HEK293T (cell line): ENCODE measurements at regions not wholly inside any gene's neighbourhood (a gene's known extent, or its start where the extent isn't known, plus 50 kb on each side); places are given as distances from the start of the nearest gene placed in this dataset.

ENCODE experiments used
- CTCF ChIA-PET: fragments of 350-600 bp; formaldehyde crosslinking; extraction: SDS; loops from one replicate; lab custom pipeline; 2021; ENCODE audit warnings: antibody characterized with exemption, inconsistent platforms; lab: Yijun Ruan, JAX
- POLR2A ChIA-PET: fragments of 350-600 bp; formaldehyde crosslinking; extraction: SDS; loops from one replicate; lab custom pipeline; 2020; ENCODE audit warnings: antibody characterized with exemption, inconsistent platforms; lab: Yijun Ruan, JAX
- DNase-seq: peaks from one replicate; pipeline ENCODE4 v3.0.0; 2012; ENCODE audit warnings: mixed read lengths; ENCODE audit errors: extremely low spot score
- ARNT ChIP-seq: fragments of 450-650 bp; IDR thresholded peaks from 2 replicates; pipeline ENCODE4 v1.6.1; 2017; ENCODE audit warnings: mild to moderate bottlenecking
- BHLHE40 ChIP-seq: fragments of 450-650 bp; IDR thresholded peaks from 2 replicates; pipeline ENCODE4 v1.6.1; 2016; ENCODE audit warnings: mild to moderate bottlenecking, moderate library complexity, borderline replicate concordance
- CTBP1 ChIP-seq: fragments of 450-650 bp; IDR thresholded peaks from 2 replicates; pipeline ENCODE4 v1.6.1; 2016; ENCODE audit warnings: borderline replicate concordance
- ELF4 ChIP-seq: fragments of 450-650 bp; IDR thresholded peaks from 2 replicates; pipeline ENCODE4 v1.6.1; 2017; ENCODE audit warnings: antibody characterized with exemption
- FOXA1 ChIP-seq: fragments of 450-650 bp; IDR thresholded peaks from 2 replicates; pipeline ENCODE4 v1.6.1; 2016; ENCODE audit warnings: mild to moderate bottlenecking
- FOXK2 ChIP-seq: fragments of 450-650 bp; IDR thresholded peaks from 2 replicates; pipeline ENCODE4 v1.6.1; 2016; ENCODE audit warnings: mild to moderate bottlenecking
- FOXM1 ChIP-seq: fragments of 450-650 bp; IDR thresholded peaks from 2 replicates; pipeline ENCODE4 v1.6.1; 2017; ENCODE audit warnings: mild to moderate bottlenecking, borderline replicate concordance
- HDGF ChIP-seq: fragments of 450-650 bp; IDR thresholded peaks from 2 replicates; pipeline ENCODE4 v1.6.1; 2017; ENCODE audit warnings: antibody characterized with exemption, borderline replicate concordance
- L3MBTL2 ChIP-seq: fragments of 450-650 bp; conservative IDR thresholded peaks from 2 replicates; pipeline ENCODE4 v1.6.1; 2016; ENCODE audit warnings: mild to moderate bottlenecking
- LEF1 ChIP-seq: fragments of 450-650 bp; IDR thresholded peaks from 2 replicates; pipeline ENCODE4 v1.6.1; 2017; ENCODE audit warnings: mild to moderate bottlenecking, borderline replicate concordance
- NFRKB ChIP-seq: fragments of 450-650 bp; IDR thresholded peaks from 2 replicates; pipeline ENCODE4 v1.6.1; 2016; ENCODE audit warnings: mild to moderate bottlenecking, moderate library complexity
- SP1 ChIP-seq: fragments of 450-650 bp; IDR thresholded peaks from 2 replicates; pipeline ENCODE4 v1.6.1; 2017
- SUZ12 ChIP-seq: fragments of 450-650 bp; IDR thresholded peaks from 2 replicates; pipeline ENCODE4 v1.6.1; 2016; ENCODE audit warnings: mild to moderate bottlenecking
- TARDBP ChIP-seq: fragments of 450-650 bp; IDR thresholded peaks from 2 replicates; pipeline ENCODE4 v1.6.1; 2016
- ZNF384 ChIP-seq: fragments of 450-650 bp; IDR thresholded peaks from 2 replicates; pipeline ENCODE4 v1.6.1; 2016
- TF ChIP-seq, protein P1 (sequence below): fragments of 450-650 bp; IDR thresholded peaks from 2 replicates; pipeline ENCODE4 v1.6.1; 2016

DNA sequence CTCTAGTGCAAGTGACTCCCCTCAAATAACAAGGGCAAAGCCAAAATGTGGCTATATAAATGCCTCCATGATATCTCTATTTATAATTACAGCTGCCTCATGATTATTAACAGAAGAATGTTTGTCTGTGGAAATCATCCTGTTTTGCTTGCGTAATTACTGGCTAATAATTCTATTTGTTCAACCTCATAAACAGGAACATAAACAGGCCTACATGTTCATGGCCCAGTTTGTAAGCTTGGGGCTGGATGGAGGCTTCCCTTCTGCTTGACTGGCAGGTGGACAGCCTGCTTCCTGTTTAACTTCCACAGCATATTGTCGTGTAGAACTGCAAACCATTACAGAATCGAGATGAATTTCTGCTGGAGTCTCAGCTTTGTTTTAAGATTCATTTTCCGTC is 766.0 kb upstream of the MAP3K7 start:
- no peak for TF ChIP-seq BHLHE40
- no peak for TF ChIP-seq NFRKB
- no peak for TF ChIP-seq HDGF
- DNase-seq, result no peak
- ChIA-PET CTCF (no interaction called here), POLR2A (no interaction called here)

DNA sequence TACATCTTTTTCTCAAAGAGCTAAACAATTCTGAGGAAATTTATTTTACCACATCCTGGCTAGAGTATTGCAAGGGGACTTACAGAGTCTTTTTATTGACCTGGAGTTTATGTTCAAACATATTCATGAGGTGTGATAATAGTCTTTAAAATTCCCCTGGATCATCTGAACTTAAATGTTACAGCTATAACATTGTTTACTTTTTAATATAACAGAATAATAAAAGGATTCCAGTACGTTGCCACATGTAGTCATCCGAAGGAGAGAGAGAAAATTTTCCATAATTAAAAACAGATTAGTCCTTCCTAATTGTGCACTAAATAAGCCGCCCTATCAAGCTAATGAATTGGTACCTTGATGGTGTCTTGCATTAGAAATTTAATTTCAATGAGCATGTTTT is 765.4 kb upstream of the MAP3K7 start:
- POLR2A ChIA-PET, result no interaction called here
- CTCF ChIA-PET, result interaction anchor here (0.9 kb wide), 1 partner anchor 23 kb away, joined by 3 read pairs; no protein-coding TSS in a partner anchor
- DNase-seq, result no peak
- TF ChIP-seq FOXA1 (no peak), FOXK2 (no peak), ELF4 (no peak), L3MBTL2 (no peak), CTBP1 (no peak), HDGF (no peak), NFRKB (no peak), BHLHE40 (no peak), SP1 (no peak), SUZ12 (no peak), FOXM1 (no peak), ARNT (no peak), ZNF384 (no peak), LEF1 (no peak), TARDBP (no peak)
- TF ChIP-seq, protein P1, sequence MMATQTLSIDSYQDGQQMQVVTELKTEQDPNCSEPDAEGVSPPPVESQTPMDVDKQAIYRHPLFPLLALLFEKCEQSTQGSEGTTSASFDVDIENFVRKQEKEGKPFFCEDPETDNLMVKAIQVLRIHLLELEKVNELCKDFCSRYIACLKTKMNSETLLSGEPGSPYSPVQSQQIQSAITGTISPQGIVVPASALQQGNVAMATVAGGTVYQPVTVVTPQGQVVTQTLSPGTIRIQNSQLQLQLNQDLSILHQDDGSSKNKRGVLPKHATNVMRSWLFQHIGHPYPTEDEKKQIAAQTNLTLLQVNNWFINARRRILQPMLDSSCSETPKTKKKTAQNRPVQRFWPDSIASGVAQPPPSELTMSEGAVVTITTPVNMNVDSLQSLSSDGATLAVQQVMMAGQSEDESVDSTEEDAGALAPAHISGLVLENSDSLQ, result no peak

DNA sequence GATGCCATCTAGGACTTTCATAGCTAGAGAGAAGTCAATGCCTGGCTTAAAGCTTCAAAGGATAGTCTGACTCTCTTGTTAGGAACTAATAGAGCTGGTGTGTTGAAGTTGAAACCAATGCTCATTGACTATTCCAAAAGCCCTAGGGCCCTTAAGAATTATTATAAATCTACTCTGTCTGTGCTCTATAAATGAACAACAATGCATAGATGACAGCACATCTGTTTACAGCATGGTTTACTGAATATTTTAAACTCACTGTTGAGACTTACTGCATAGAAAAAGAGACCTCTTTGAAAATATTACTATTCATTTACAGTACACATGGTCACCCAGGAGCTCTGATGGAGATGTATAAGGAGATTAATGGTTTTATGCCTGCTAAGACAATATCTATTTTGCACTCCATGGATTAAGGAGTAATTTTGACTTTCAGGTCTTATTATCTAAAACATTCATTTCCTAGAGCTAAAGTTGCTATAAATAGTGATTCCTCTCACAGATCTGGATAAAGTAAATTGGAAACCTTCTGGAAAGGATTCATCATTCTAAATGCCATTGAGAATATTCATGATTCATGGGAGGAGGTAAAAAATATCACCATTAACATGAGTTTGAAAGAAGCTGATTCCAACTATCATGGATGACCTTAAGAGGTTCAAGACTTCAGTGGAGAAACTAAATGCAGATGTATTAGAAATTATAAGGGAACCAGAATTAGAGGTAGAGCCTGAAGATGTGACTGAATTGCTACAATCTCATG is 763.5 kb upstream of the MAP3K7 start:
- TF ChIP-seq L3MBTL2 (no peak), LEF1 (no peak), FOXM1 (no peak), FOXK2 (no peak), FOXA1 (no peak), SP1 (no peak), HDGF (no peak), NFRKB (no peak), TARDBP (no peak), CTBP1 (no peak), ZNF384 (no peak), SUZ12 (no peak), ELF4 (no peak), BHLHE40 (no peak), ARNT (no peak)
- TF ChIP-seq, protein P1, result no peak
- CTCF ChIA-PET, result interaction anchor here (0.6 to 1.2 kb wide), 4 partner anchors 12 to 990 kb away, joined by 3 to 4 read pairs (median 3); no protein-coding TSS in a partner anchor
- no peak for DNase-seq

DNA sequence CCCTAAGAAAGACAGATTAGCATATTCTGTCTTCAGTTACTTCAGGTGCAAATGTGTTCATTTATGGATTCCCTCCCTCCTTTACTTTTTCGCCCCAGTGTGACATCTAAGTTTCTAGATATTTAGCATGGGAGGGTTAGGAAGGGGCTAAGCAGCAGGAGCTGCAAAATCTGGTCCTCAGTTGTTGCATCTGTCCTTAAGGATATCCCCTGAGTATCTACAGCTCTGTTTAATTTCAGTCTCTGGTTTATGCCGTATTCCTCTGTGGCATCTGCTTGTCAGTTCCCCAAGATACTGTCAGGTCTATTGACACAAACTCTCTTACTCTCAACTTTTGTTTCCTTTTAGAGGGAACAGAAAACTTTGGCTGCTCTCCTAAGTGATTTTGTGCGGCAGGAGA is 754.6 kb upstream of the MAP3K7 start:
- TF ChIP-seq SUZ12, result no peak
- TF ChIP-seq FOXM1, result no peak
- TF ChIP-seq TARDBP, result no peak
- TF ChIP-seq FOXA1, result no peak
- no peak for TF ChIP-seq NFRKB
- no peak for TF ChIP-seq ELF4
- no peak for TF ChIP-seq BHLHE40
- TF ChIP-seq ZNF384, result no peak
- TF ChIP-seq ARNT, result no peak
- no peak for TF ChIP-seq LEF1
- no peak for TF ChIP-seq CTBP1
- TF ChIP-seq FOXK2, result no peak
- TF ChIP-seq, protein P1, result no peak
- ChIA-PET POLR2A (no interaction called here), CTCF (no interaction called here)
- no peak for DNase-seq

More for the DNA sequence above, 763.5 kb upstream of the MAP3K7 start:
- POLR2A ChIA-PET, result no interaction called here

DNA sequence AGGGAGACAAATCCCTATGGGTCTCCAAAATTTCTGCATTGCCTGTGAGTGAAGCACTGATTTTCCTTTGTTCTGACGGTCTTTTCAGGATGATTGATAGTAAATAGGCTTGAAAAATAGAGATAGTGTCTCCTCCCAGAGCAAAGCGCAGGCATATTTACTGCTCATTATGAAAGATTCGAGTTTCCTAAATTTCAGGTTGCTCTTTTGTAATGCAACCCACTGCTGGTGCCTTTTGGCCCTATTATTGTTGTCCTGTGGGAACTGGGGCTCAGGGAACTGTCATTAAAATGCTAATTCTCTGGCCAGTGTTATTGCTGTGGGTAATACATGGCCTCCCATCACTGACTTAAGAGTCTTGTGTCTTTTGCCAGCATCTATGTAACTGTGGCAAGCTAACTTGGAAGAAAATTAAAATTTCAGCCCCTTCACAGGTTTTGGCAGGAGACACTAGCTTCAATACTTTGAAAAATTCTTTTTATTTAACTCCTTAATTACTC is 754.1 kb upstream of the MAP3K7 start:
- CTCF ChIA-PET, result no interaction called here
- TF ChIP-seq BHLHE40 (no peak), ZNF384 (no peak), HDGF (no peak), TARDBP (no peak), L3MBTL2 (no peak), LEF1 (no peak), NFRKB (no peak), ARNT (no peak), FOXM1 (no peak), CTBP1 (no peak), ELF4 (no peak), SUZ12 (no peak), FOXK2 (no peak), FOXA1 (no peak), SP1 (no peak)
- TF ChIP-seq, protein P1, result no peak
- no peak for DNase-seq
- POLR2A ChIA-PET, result no interaction called here
